ENCODE measurements at regions not wholly inside any gene's neighbourhood (a gene's known extent, or its start where the extent isn't known, plus 50 kb on each side); places are given as distances from the start of the nearest gene placed in this dataset.

DNA sequence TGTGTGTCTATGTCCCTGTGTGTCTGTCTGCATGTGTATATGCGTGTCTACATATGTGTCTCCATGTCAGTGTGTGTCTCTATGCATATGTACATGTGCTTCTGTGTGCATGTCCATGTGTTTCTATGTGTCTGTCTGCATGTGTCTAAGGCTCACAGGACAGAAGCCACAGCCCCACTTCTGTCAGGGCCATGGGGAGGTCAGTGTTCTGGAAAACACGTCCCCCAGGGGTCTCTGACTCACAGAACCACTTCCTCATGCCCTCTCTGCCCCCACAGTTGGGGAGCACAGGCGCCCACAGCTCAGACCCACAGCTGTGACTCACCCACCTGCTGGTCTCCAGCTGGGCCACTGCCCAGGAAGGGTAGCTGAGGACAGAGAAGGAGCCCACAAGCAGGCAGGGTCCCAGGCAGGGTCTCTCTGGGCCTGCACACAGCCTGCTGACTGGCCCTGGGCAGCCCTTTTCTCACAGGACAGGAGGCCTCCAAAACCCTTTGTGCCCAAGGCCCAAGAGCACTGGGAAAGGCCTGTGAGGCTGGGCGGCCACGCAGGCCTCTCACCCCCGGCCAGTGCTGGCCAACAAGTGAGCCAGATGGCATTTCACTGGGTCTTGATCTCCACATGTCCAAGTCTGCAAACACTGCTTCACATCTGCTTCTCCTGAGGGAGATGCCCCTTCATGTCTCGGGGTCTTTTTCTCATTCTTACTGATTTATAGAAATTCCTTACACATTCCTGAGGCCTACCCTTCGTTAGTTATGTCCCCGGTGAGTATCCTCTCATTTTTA lies 102.9 kb upstream of the FAM20C start:
- Histone ChIP-seq H3K27me3 (ENCODE audit: low read length) (no peaks in the 10 kb centered on the region), H3K9ac (ENCODE audit: low read length) (0 out of 2 replicates have a peak overlapping the region, but pooled peaks have one; percentile 12), H3K36me3 (ENCODE audit: low read depth, low read length) (no peaks in the 10 kb centered on the region), H3F3A (ENCODE audit: low read length, unreplicated experiment) (peaks cover 11% of the 10 kb centered on the region), H3K4me3 (ENCODE audit: low read length) (no peak overlapping the region), H3K4me2 (ENCODE audit: low read length) (peak overlapping the region; percentile 42; the same call in 1 of the 2 replicates), H3K4me1 (ENCODE audit: insufficient read depth, low read length) (peaks cover 33% of the 10 kb centered on the region), H4K20me1 (ENCODE audit: low read length) (no peaks in the 10 kb centered on the region), H2AFZ (ENCODE audit: low read length) (no peak overlapping the region), H3K27ac (ENCODE audit: low read length) (peak overlapping the region; percentile 73), H3K9me3 (ENCODE audit: low read length) (no peaks in the 10 kb centered on the region), H3K9me2 (replicated peaks; ENCODE audit: low read length) (no peaks in the 10 kb centered on the region), H3K79me2 (ENCODE audit: low read length) (peaks cover 9% of the 10 kb centered on the region)
- intact Hi-C loops (cut with micrococcal nuclease): no loop called here
- peak; percentile 86 for ATAC-seq
- BruUV-seq (replicated peaks): no TSS peak
- no peak for TF ChIP-seq EZH2 (IDR thresholded peaks at IDR 0.05; ENCODE audit: low read length, unreplicated experiment)
- no peak for TF ChIP-seq EZH2phosphoT487 (IDR thresholded peaks at IDR 0.05; ENCODE audit: borderline replicate concordance, low read length)
- TF ChIP-seq, protein P1, sequence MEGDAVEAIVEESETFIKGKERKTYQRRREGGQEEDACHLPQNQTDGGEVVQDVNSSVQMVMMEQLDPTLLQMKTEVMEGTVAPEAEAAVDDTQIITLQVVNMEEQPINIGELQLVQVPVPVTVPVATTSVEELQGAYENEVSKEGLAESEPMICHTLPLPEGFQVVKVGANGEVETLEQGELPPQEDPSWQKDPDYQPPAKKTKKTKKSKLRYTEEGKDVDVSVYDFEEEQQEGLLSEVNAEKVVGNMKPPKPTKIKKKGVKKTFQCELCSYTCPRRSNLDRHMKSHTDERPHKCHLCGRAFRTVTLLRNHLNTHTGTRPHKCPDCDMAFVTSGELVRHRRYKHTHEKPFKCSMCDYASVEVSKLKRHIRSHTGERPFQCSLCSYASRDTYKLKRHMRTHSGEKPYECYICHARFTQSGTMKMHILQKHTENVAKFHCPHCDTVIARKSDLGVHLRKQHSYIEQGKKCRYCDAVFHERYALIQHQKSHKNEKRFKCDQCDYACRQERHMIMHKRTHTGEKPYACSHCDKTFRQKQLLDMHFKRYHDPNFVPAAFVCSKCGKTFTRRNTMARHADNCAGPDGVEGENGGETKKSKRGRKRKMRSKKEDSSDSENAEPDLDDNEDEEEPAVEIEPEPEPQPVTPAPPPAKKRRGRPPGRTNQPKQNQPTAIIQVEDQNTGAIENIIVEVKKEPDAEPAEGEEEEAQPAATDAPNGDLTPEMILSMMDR (conservative IDR thresholded peaks at IDR 0.05; ENCODE audit: low read depth, low read length): no peak
- DNase-seq: peak; percentile 87
- ChIA-PET CTCF (no interaction called here), POLR2A (ENCODE audit: unreplicated experiment) (no interaction called here)

DNA sequence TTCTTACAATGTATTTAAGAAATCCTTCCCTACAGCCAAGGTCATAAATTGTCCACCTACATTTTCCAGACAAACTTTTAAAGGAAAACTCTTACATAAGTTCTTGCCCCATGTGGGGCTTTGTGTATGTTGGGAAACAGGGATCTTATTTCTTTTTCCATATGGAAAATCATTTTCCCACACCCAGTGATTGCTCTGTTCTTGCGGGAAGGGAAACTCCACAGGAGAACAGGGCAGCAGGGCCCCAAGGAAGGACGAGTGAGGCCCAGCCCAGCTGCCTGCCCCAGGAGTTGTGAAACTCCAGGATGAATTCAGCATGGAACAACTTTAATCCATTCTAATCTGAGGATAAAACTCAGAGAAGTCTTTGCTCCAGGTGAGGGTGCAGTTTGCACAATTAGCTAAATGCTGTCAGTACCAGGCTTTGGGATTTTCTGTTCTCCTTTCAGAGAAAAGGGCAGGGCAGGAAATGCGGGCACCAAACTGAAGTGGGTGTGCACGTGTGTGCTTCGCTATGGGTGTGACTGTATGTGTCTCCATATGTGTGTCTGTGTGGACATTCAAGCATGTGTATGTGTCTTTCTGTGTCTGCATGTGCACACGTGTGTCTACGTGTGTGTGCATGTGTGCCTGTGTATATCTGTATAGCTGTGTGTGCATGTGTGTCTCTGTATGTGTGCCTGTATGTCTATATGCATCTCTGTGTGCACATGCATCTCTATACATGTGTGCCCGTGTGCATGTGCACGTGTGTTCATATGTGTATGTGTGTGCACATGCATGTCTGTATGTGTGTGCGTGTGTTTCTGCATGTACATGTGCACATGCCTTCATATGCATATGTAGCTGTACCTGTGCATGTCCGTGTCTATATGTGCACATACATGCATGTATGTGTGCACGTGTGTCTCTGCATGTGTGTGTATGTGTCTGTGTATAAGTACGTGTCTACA lies 102.0 kb upstream of the FAM20C start:
- DNase-seq: peak; percentile 14
- peaks cover 43% of the 10 kb centered on the region for H3K4me1 ChIP-seq (ENCODE audit: insufficient read depth, low read length)
- H3K27ac ChIP-seq (ENCODE audit: low read length): peak overlapping the region; percentile 73
- H3K27me3 ChIP-seq (ENCODE audit: low read length): no peaks in the 10 kb centered on the region
- TF ChIP-seq EZH2 (IDR thresholded peaks at IDR 0.05; ENCODE audit: low read length, unreplicated experiment) (no peak), EZH2phosphoT487 (IDR thresholded peaks at IDR 0.05; ENCODE audit: borderline replicate concordance, low read length) (no peak)
- TF ChIP-seq, protein P1 (conservative IDR thresholded peaks at IDR 0.05; ENCODE audit: low read depth, low read length): no peak
- peaks cover 11% of the 10 kb centered on the region for H3F3A ChIP-seq (ENCODE audit: low read length, unreplicated experiment)
- H3K79me2 ChIP-seq (ENCODE audit: low read length): peaks cover 10% of the 10 kb centered on the region
- peak overlapping the region; percentile 25; the same call in 1 of the 2 replicates for H2AFZ ChIP-seq (ENCODE audit: low read length)
- intact Hi-C loops (cut with micrococcal nuclease): no loop called here
- no peaks in the 10 kb centered on the region for H3K9me3 ChIP-seq (ENCODE audit: low read length)
- BruUV-seq (replicated peaks): no TSS peak
- H3K9ac ChIP-seq (ENCODE audit: low read length): 0 out of 2 replicates have a peak overlapping the region, but pooled peaks have one; percentile 12
- ChIA-PET CTCF (no interaction called here), POLR2A (ENCODE audit: unreplicated experiment) (no interaction called here)
- no peak; the same call in 1 of the 2 replicates for ATAC-seq
- H4K20me1 ChIP-seq (ENCODE audit: low read length): no peaks in the 10 kb centered on the region
- H3K9me2 ChIP-seq (replicated peaks; ENCODE audit: low read length): no peaks in the 10 kb centered on the region
- H3K36me3 ChIP-seq (ENCODE audit: low read depth, low read length): no peaks in the 10 kb centered on the region
- H3K4me3 ChIP-seq (ENCODE audit: low read length): no peak overlapping the region
- H3K4me2 ChIP-seq (ENCODE audit: low read length): peak overlapping the region; percentile 45; the same call in 1 of the 2 replicates
